ENCODE measurements at regions not wholly inside any gene's neighbourhood (a gene's known extent, or its start where the extent isn't known, plus 50 kb on each side); places are given as distances from the start of the nearest gene placed in this dataset.

DNA sequence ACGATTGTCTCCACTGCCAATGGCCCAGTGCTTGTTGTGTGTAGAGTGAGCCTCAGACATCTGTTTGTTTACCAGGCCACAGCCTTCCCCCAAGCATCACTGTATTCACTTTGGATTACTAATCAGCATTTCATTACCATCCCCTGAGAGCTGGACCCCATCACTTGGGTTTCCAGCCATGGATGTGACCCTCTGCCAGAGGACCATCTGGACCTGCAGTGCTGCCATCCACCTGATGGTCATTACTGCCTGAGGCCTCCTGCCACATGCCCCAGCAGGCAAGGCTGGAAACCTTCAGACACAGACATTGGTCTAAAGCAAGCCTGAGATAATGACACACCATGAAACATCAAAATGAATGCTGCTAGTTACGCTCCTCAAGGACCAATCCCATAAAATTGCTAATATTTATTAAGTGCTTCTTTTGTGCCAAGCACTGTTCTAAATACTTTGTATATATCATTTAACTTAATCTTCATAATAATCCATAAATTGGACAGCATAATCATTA is 2096.3 kb upstream of the CELF4 start:
- Histone ChIP-seq H3K4me1 (ENCODE audit: control insufficient read depth, insufficient read depth, low read length) (no peaks in the 10 kb centered on the region), H3K9ac (ENCODE audit: control insufficient read depth, insufficient read depth, low read length) (no peak overlapping the region), H3K27me3 (replicated peaks in 1 of 2; ENCODE audit: control insufficient read depth in 2 of 2, insufficient read depth in 2 of 2, low read length in 1 of 2) (no peaks in the 10 kb centered on the region), H2AFZ (ENCODE audit: control insufficient read depth, low read depth, low read length) (no peak overlapping the region), H4K20me1 (ENCODE audit: control insufficient read depth, insufficient read depth) (no peaks in the 10 kb centered on the region), H3K79me2 (ENCODE audit: control insufficient read depth, insufficient read depth, low read length) (no peaks in the 10 kb centered on the region), H3K4me3 (no peak overlapping the region), H3K27ac (ENCODE audit: control insufficient read depth, insufficient read depth) (no peak overlapping the region), H3K9me3 (replicated peaks; ENCODE audit: control insufficient read depth, insufficient read depth, low read length) (no peaks in the 10 kb centered on the region), H3K4me2 (ENCODE audit: control insufficient read depth, insufficient read depth) (no peak overlapping the region), H3K36me3 (ENCODE audit: control insufficient read depth in 2 of 2, insufficient read depth in 2 of 2, low read length in 1 of 2) (no peaks in the 10 kb centered on the region)
- ATAC-seq (no peak), FAIRE-seq (no peak), DNase-seq (ENCODE audit: low read depth, low spot score) (no peak)
- 60% methylated on average over 2 of the region's 2 CpGs for WGBS (ENCODE audit: insufficient coverage, insufficient replicate concordance, low lambda C conversion rate, missing lambda C conversion rate)
- ChIA-PET SMC1A (ENCODE audit: uncharacterized antibody, unreplicated experiment) (no interaction called here), CTCF (no interaction called here), RAD21 (ENCODE audit: unreplicated experiment) (no interaction called here), POLR2A (no interaction called here)
- in situ Hi-C loops (cut with MboI) (no loop called here), intact Hi-C loops (cut with micrococcal nuclease; ENCODE audit: unreplicated experiment) (no loop called here)
- BruUV-seq (replicated peaks), result no TSS peak
- TF ChIP-seq SMAD5 (IDR thresholded peaks at IDR 0.05; ENCODE audit: low read depth), result no peak
- TF ChIP-seq, protein P1, sequence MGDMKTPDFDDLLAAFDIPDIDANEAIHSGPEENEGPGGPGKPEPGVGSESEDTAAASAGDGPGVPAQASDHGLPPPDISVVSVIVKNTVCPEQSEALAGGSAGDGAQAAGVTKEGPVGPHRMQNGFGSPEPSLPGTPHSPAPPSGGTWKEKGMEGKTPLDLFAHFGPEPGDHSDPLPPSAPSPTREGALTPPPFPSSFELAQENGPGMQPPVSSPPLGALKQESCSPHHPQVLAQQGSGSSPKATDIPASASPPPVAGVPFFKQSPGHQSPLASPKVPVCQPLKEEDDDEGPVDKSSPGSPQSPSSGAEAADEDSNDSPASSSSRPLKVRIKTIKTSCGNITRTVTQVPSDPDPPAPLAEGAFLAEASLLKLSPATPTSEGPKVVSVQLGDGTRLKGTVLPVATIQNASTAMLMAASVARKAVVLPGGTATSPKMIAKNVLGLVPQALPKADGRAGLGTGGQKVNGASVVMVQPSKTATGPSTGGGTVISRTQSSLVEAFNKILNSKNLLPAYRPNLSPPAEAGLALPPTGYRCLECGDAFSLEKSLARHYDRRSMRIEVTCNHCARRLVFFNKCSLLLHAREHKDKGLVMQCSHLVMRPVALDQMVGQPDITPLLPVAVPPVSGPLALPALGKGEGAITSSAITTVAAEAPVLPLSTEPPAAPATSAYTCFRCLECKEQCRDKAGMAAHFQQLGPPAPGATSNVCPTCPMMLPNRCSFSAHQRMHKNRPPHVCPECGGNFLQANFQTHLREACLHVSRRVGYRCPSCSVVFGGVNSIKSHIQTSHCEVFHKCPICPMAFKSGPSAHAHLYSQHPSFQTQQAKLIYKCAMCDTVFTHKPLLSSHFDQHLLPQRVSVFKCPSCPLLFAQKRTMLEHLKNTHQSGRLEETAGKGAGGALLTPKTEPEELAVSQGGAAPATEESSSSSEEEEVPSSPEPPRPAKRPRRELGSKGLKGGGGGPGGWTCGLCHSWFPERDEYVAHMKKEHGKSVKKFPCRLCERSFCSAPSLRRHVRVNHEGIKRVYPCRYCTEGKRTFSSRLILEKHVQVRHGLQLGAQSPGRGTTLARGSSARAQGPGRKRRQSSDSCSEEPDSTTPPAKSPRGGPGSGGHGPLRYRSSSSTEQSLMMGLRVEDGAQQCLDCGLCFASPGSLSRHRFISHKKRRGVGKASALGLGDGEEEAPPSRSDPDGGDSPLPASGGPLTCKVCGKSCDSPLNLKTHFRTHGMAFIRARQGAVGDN (IDR thresholded peaks at IDR 0.05), result no peak
- TF ChIP-seq WRNIP1 (IDR thresholded peaks at IDR 0.05; ENCODE audit: borderline replicate concordance, low read depth, low read length), result no peak
- TF ChIP-seq SREBF2 (IDR thresholded peaks at IDR 0.05; ENCODE audit: low read length), result no peak
- TF ChIP-seq BMI1 (IDR thresholded peaks at IDR 0.05; ENCODE audit: borderline replicate concordance), result no peak
- no peak for TF ChIP-seq NFIC (IDR thresholded peaks at IDR 0.05; ENCODE audit: low read depth, low read length)
- TF ChIP-seq RUNX3 (IDR thresholded peaks at IDR 0.05; ENCODE audit: low read length), result no peak
- TF ChIP-seq, protein P2, sequence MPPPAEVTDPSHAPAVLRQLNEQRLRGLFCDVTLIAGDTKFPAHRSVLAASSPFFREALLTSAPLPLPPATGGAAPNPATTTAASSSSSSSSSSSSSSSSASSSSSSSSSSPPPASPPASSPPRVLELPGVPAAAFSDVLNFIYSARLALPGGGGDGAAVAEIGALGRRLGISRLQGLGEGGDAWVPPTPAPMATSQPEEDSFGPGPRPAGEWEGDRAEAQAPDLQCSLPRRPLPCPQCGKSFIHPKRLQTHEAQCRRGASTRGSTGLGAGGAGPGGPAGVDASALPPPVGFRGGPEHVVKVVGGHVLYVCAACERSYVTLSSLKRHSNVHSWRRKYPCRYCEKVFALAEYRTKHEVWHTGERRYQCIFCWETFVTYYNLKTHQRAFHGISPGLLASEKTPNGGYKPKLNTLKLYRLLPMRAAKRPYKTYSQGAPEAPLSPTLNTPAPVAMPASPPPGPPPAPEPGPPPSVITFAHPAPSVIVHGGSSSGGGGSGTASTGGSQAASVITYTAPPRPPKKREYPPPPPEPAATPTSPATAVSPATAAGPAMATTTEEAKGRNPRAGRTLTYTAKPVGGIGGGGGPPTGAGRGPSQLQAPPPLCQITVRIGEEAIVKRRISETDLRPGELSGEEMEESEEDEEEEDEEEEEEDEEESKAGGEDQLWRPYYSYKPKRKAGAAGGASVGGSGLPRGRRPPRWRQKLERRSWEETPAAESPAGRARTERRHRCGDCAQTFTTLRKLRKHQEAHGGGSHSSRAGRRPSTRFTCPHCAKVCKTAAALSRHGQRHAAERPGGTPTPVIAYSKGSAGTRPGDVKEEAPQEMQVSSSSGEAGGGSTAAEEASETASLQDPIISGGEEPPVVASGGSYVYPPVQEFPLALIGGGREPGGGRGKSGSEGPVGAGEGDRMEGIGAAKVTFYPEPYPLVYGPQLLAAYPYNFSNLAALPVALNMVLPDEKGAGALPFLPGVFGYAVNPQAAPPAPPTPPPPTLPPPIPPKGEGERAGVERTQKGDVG (CRISPR knock-in tag; IDR thresholded peaks at IDR 0.05), result no peak
- TF ChIP-seq ASH2L (IDR thresholded peaks at IDR 0.05; ENCODE audit: borderline replicate concordance, low read depth), result no peak
- TF ChIP-seq BCL3 (IDR thresholded peaks at IDR 0.05; ENCODE audit: borderline replicate concordance, insufficient read depth, low read depth, low read length, poor library complexity, severe bottlenecking), result no peak
- TF ChIP-seq, protein P3, sequence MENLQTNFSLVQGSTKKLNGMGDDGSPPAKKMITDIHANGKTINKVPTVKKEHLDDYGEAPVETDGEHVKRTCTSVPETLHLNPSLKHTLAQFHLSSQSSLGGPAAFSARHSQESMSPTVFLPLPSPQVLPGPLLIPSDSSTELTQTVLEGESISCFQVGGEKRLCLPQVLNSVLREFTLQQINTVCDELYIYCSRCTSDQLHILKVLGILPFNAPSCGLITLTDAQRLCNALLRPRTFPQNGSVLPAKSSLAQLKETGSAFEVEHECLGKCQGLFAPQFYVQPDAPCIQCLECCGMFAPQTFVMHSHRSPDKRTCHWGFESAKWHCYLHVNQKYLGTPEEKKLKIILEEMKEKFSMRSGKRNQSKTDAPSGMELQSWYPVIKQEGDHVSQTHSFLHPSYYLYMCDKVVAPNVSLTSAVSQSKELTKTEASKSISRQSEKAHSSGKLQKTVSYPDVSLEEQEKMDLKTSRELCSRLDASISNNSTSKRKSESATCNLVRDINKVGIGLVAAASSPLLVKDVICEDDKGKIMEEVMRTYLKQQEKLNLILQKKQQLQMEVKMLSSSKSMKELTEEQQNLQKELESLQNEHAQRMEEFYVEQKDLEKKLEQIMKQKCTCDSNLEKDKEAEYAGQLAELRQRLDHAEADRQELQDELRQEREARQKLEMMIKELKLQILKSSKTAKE (IDR thresholded peaks at IDR 0.05; ENCODE audit: low read depth, poor library complexity, severe bottlenecking), result no peak
- TF ChIP-seq CREM (IDR thresholded peaks at IDR 0.05; ENCODE audit: low read depth), result no peak
- TF ChIP-seq ZNF24 (IDR thresholded peaks at IDR 0.05), result no peak

Measured in GM12878 (cell line).